ENCODE measurements at regions not wholly inside any gene's neighbourhood (a gene's known extent, or its start where the extent isn't known, plus 50 kb on each side); places are given as distances from the start of the nearest gene placed in this dataset.

DNA sequence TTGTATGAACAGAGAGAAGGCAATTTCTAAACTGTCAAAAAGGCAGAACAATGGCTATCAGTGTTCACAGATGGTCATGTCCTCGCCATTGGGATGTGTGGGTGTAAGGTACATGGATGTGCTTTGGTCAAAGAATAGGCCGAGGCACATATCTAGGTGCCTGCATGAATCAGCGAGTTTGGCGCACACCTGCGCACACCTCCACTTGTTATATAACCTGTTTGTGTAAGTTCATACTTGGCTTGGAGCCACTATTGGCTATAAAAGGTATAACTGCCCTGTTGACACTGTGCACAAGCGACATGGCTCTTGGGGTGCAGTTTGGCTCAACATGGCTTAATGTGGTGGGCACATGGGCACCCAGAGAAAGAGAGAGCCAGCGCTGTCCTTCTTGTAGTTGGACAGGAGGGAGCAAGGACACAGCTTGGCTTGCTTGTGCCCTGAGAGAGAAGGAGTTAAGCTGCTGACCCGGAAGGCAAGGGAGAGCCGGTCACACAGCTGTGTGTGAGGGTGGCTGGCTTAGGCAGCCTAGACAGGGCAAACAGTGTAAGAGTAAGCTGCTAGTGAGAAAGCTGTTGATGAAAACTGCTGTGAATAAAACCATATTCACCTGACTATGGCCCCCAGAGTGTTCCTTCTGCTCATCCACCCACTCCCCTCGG, 499.1 kb downstream of the KCNJ2 start:
- no peak for TF ChIP-seq POLR2A (IDR thresholded peaks at IDR 0.05)
- TF ChIP-seq, protein P1, sequence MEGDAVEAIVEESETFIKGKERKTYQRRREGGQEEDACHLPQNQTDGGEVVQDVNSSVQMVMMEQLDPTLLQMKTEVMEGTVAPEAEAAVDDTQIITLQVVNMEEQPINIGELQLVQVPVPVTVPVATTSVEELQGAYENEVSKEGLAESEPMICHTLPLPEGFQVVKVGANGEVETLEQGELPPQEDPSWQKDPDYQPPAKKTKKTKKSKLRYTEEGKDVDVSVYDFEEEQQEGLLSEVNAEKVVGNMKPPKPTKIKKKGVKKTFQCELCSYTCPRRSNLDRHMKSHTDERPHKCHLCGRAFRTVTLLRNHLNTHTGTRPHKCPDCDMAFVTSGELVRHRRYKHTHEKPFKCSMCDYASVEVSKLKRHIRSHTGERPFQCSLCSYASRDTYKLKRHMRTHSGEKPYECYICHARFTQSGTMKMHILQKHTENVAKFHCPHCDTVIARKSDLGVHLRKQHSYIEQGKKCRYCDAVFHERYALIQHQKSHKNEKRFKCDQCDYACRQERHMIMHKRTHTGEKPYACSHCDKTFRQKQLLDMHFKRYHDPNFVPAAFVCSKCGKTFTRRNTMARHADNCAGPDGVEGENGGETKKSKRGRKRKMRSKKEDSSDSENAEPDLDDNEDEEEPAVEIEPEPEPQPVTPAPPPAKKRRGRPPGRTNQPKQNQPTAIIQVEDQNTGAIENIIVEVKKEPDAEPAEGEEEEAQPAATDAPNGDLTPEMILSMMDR (IDR thresholded peaks at IDR 0.05), result no peak
